Fibroblast of the conjunctiva (primary cell): ENCODE measurements at regions not wholly inside any gene's neighbourhood (a gene's known extent, or its start where the extent isn't known, plus 50 kb on each side); places are given as distances from the start of the nearest gene placed in this dataset.
"Not testable (repeated sequence)": the region's sequence is repeated elsewhere in the genome, so short reads cannot be mapped to it uniquely, and the experiment has no call there.

ENCODE experiments used
- DNase-seq: peaks from one replicate; pipeline ENCODE4 v3.0.0-alpha.2; 2010; ENCODE audit warnings: low read depth

- DNase-seq: no peak
Measured at GRCh38 chr3:63719796-63720445, 67.4 kb downstream of the SNTN start.

DNA sequence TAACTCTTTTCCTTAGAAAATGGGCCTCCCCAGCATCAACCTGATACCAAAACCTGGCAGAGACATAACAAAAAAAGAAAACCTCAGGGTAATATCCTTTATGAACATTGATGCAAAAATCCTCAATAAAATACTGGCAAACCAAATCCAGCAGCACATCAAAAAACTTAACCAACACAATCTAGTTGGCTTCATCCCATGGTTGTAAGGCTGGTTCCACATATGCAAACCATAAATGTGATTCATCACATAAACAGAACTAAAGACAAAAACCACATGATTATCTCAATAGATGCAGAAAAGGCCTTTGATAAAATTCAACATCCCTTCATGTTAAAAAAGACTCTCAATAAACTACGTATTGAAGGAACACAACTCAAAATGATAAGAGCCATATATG, 68.5 kb downstream of the SNTN start:
- DNase-seq: not testable (repeated sequence)

GRCh38 chr3:63724987-63725386, 72.5 kb downstream of the SNTN start:
- peak; percentile 20 for DNase-seq

DNA sequence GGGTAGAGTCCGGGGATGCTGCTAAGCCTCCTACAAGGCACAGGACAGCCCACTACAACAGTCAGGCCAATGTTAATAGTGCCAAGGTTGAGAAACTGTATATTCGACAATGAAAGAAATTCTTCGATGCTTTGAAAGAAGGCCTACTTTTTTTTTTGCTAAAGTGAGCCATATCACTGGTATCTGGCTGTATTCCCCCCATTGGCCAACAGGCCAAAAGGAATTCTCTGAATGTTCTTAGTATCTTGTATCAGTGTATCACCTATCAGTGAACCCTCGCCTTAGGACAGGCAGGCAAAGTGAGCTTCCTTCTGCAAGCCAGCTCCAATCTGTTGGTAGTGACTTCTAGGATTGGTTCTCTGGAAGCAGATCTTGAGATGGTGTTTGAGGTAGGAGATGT, 74.2 kb downstream of the SNTN start:
- DNase-seq: no peak

DNA sequence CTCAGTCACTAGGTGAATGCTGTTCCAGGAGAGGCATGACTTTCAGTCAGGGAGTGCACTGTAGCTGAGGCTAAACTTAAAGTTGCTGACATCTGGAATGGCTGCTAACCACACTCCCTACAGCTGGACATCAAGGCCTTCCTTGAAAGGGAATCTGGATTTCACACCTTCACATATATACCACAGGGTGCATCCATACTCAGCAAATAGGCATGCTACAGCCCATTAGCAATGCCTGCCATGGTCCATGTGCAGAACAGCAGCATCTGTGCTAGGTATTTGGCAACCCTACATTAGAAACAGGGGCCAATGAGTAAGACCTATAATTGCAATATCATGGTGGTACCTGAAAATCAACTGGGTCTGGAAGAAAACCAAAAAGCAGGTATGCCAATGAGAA, 74.8 kb downstream of the SNTN start:
- DNase-seq: no peak

DNA sequence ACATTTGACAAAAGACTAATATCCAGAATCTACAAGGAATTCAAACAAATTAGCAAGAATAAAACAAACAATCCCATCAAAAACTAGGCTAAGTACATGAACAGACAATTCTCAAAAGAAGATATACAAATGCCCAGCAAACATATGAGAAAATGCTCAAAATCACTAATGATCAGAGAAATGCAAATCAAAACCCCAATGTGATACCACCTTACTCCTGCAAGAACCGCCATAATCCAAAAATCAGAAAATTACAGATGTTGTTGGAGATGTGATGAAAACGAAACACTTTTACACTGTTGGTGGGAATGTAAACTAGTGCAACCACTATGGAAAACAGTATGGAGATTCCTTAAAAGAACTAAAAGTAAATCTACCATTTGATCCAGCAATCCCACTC, 79.4 kb downstream of the SNTN start:
- DNase-seq: no peak

- DNase-seq: not testable (repeated sequence)
Measured at GRCh38 chr3:63733278-63733677, 80.8 kb downstream of the SNTN start.

DNA sequence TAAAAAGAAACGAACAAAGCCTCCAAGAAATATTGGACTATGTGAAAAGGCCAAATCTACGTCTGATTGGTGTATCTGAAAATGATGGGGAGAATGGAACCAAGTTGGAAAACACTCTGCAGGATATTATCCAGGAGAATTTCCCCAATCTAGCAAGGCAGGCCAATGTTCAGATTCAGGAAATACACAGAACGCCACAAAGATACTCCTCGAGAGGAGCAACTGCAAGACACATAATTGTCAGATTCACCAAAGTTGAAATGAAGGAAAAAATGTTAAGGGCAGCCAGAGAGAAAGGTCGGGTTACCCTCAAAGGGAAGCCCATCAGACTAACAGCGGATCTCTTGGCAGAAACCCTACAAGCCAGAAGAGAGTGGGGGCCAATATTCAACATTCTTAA, 82.2 kb downstream of the SNTN start:
- not testable (repeated sequence) for DNase-seq

DNA sequence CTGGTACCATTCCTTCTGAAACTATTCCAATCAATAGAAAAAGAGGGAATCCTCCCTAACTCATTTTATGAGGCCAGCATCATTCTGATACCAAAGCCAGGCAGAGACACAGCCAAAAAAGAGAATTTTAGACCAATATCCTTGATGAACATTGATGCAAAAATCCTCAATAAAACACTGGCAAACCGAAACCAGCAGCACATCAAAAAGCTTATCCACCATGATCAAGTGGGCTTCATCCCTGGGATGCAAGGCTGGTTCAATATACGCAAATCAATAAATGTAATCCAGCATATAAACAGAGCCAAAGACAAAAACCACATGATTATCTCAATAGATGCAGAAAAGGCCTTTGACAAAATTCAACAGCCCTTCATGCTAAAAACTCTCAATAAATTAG, 82.3 kb upstream of the C3orf49 start:
- DNase-seq: not testable (repeated sequence)

GRCh38 chr3:63738577-63738976, 80.5 kb upstream of the C3orf49 start:
- not testable (repeated sequence) for DNase-seq

- DNase-seq: no peak
Measured at GRCh38 chr3:63739474-63739873, 79.6 kb upstream of the C3orf49 start.

GRCh38 chr3:63740116-63740515, 79.0 kb upstream of the C3orf49 start:
- no peak for DNase-seq

GRCh38 chr3:63744693-63745092, 74.4 kb upstream of the C3orf49 start:
- not testable (repeated sequence) for DNase-seq

DNA sequence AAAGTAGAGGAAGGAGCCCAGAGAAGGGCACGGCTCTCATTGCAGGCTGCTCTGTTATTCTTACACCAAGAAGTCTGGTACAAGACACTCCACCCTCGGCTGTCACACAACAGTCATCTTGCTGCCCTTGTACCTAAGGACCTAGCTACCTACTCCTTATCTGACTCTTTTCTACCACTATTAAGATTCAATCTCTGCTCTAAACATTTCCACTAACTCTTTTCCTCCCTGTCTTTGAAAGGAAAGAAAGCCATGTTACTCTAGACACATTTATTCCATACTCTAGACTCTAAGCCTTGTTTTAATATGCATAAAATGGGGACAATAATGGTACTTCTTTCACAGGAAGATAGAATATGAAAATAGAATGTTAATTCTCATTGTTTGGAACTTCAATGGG, 73.3 kb upstream of the C3orf49 start:
- no peak for DNase-seq

DNA sequence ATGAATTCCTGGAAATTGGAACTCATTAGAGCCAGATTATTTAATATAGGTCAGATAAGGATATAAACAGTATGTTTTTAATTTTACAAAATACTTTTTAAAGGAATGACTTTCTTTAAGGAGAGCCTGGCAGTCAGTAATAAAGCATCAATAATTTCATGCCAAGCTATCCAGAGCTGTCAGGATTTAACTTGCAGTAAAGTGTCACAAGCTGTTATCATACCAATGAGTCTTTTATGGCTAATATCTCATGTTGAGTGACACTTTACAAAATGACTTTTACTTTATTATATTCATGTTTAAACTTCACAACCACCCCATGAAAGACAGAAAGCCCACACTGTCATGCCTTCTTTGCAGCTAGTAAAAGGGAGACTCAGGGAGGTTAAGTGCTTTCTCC, 72.9 kb upstream of the C3orf49 start:
- no peak for DNase-seq

DNA sequence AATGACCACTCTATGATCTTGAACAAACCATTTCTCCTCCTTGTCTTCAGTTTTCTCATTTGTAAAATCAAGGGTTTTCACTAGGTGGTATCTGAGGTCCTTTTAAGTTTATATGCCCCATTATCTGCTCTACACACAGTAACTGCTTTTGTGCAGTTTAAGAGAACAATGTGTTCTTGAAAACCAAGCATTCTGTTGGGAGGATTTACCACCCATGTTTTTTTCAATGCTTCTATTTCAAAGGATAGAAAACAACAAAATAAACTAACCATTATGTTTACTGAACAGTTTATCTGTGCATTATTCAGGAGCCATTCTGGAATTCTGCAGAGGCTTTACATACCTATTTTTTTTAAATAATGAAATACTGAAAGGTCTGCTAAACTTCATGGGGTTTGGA, 67.6 kb upstream of the C3orf49 start:
- no peak for DNase-seq

DNA sequence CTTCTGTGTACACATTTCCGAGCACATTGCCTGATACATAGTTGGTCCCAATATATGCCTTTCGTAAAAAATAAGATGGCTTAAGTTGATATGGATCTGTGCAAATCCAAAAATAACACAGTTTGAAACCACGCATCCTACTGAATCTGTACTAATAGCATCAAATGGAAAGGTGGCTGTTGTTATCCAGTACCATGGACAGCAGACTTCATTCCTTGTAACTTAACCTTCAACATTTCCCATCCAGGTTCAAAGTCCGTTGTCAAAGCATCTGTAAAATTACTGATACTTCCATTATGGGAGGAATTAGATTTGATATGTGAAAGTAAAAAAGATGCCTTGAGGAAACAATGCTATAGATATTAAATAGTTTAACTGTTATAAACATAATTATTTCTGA, 65.5 kb upstream of the C3orf49 start:
- DNase-seq: no peak

GRCh38 chr3:63753995-63754394, 65.1 kb upstream of the C3orf49 start:
- no peak for DNase-seq

DNA sequence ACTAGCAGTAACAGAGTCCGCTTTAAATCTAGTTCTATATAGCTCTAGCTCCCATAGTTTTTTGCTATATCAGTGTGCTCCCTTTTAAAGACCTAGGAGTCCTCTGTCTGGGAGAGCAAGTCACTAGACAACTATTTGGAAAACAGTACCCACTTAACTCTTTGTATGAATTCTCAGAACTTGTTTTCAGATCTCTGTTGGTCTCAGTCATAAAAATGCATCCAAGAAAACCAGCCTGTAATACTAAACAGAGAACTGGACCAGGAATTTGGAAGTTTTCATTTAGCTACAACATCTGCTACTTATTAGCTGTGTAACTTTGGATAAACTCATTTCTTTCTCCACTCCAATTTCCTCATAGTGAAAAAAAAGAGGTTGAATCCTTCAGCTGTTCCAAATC, 56.9 kb upstream of the C3orf49 start:
- peak; percentile 51 for DNase-seq

DNA sequence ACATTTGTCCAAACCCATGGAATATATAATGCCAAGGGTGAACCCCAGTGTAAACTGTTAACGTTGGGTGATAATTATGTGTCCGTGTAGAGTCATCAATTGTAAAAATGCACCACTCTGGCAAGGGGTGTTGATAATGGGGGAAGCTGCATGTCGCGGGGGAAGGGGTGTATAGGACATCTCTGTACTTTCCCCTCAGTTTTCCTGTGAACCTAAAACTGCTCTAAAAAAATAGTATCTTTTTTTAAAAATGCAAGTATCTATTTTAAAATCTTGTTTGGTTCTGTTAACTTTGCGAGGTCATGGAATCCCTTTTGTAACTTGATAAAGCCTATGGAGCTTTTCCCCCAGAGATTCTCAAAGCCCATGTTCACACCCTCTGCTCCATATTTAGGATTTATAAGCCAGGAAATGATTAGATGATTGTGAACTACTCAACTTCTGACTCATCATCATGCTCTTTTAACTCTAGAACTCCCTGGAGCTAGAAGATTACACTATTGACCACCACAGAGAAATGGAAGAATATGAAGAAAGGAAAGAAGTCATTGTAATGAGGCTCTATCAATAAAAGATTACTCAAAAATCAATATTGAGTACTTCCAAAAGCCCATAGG, 56.1 kb upstream of the C3orf49 start:
- DNase-seq: peak; percentile 16

DNA sequence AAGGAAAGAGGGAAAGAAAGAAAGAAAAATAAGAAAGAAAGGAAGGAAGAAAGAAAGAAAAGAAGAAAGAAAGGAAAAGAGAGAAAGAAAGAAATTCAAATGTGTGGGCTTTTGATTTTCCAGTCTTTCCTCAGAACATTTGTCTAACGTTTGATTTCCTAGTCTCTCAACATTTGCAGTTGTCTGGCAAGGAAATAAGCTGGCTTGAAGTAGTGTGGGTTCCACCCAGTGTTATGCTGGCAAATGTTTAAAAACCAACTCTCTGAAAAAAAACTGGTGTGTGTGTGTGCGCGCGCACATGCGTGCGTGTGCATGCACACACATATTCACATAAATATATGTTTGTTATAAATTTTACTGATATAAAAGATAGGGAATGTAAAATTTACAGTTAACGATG, 54.6 kb upstream of the C3orf49 start:
- DNase-seq: no peak

DNA sequence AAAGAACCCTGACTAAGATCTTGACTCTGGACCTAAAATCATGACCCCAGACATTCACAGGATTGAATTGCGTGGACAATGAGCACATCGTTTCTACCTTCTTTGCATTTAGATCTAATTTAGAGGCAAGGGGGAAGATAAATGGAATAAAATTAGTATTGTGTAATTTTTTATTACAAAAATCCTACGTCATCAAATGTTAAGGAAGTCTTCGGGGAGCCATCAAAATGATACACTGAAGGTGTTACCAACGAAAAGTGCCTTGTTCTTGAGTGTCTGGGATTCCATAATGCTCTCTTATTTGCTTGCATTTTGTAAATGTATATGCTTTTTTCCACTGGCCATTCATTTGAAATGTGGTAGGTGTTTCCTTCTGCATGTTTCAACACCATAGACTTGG, 52.8 kb upstream of the C3orf49 start:
- no peak for DNase-seq

DNA sequence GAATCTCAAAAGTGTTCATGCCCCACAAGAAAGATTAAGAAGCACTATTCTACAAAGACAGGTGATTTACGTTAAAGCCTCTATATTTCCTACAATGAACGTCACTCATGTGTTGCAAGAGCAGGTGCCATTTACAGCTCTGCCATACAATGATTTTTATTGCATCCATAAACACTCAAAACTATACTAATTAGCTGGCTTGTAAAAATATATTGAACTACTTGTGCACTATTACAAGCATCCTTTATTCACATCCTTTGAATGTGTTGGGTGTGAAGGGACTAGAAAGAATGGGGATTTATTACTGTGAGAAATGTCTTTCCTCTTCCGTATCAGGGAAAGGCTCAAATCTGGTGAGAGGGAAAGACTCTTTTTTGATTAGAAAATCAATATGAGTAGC, 50.7 kb upstream of the C3orf49 start:
- DNase-seq: no peak

DNA sequence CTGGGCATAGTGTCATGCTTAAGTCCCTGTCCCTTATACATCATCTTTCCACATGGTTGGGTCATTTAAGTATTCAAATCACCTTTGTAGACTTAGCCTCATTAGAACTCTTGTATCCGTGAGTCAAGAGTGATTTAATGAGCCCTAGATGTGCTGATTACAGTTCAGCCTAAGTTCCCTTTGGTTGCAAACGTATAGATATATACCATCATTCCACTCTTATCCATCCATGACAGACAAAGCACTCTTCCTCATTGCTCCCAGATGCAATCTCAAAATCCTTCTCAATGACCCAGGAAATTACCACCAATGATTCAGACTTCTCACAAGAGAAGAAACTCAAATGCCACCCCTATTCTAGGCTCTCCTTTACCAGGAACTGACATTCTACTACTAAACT, 50.2 kb upstream of the C3orf49 start:
- DNase-seq: no peak
